Sigmoid colon (tissue), 6 donors: ENCODE measurements at regions not wholly inside any gene's neighbourhood (a gene's known extent, or its start where the extent isn't known, plus 50 kb on each side); places are given as distances from the start of the nearest gene placed in this dataset.
"Not testable (repeated sequence)": the region's sequence is repeated elsewhere in the genome, so short reads cannot be mapped to it uniquely, and the experiment has no call there.

Experiments used
- DNase-seq: peaks from one replicate; pipeline ENCODE4 v3.0.0-alpha.2; 2019
- H3K27ac ChIP-seq, 4 donors: fragments of 200-600 bp; sonication (generic); one replicate each; pipeline ENCODE4 v1.5.1; 2016 to 2019; ENCODE audit warnings: mild to moderate bottlenecking in 1 of 4
- H3K27me3 ChIP-seq, 3 donors: fragments of 200-600 bp; sonication (generic); one replicate each; pipeline ENCODE4 v1.5.1; 2019; ENCODE audit warnings: mild to moderate bottlenecking in 1 of 3
- H3K36me3 ChIP-seq, 4 donors: fragments of 200-600 bp; sonication (generic); one replicate each; pipeline ENCODE4 v1.5.1; 2016 to 2019
- H3K4me1 ChIP-seq, 4 donors: fragments of 200-600 bp; sonication (generic); one replicate each; pipeline ENCODE4 v1.5.1; 2017 to 2019
- H3K4me3 ChIP-seq, 4 donors: fragments of 200-600 bp; sonication (generic); one replicate each; pipeline ENCODE4 v1.5.1; 2017 to 2019; ENCODE audit warnings: mild to moderate bottlenecking in 2 of 4, moderate library complexity in 1 of 4
- H3K9me3 ChIP-seq, 4 donors: fragments of 200-600 bp in 3 of 4; sonication (generic) in 3 of 4; one replicate each; pipeline versions ENCODE4 v1.5.1 to v1.6.1; 2013 to 2019
- EP300 ChIP-seq, 4 donors: sonication (generic); formaldehyde crosslinking; IDR thresholded peaks; one replicate each; pipeline ENCODE4 v1.6.1; 2017; ENCODE audit warnings: antibody characterized with exemption in 4 of 4
- POLR2A ChIP-seq, 2 donors: fragments of 450-650 bp; IDR thresholded peaks; one replicate each; pipeline ENCODE4 v1.6.1; 2016; ENCODE audit warnings: antibody characterized with exemption in 2 of 2, mild to moderate bottlenecking in 2 of 2, moderate library complexity in 2 of 2
- POLR2AphosphoS5 ChIP-seq, 4 donors: sonication (generic); formaldehyde crosslinking; IDR thresholded peaks; one replicate each; pipeline ENCODE4 v1.6.1; 2017; ENCODE audit warnings: antibody characterized with exemption in 4 of 4
- WGBS, 2 donors: extraction: QIAGEN DNeasy Blood & Tissue Kit; methylation state at CpG; one replicate each; pipeline ENCODE4 v1.1.7; 2013; 5-methylcytosine and 5-hydroxymethylcytosine counted together
- intact Hi-C: fragments of 100-400 bp; cut with DNase I; formaldehyde crosslinking; loops from one replicate; pipeline ENCODE4 v1.15.1; 2023
- TF ChIP-seq, protein P1 (sequence below), 4 experiments: fragments of 450-650 bp in 3 of 4; fragments of 200-600 bp in 1 of 4; IDR thresholded peaks; one replicate each; pipeline ENCODE4 v1.5.1; 2016 to 2019; ENCODE audit warnings: antibody characterized with exemption in 4 of 4, mild to moderate bottlenecking in 3 of 4, moderate library complexity in 2 of 4
- donor health status: healthy with polysubstance abuse.
- donor health status: healthy.

DNA sequence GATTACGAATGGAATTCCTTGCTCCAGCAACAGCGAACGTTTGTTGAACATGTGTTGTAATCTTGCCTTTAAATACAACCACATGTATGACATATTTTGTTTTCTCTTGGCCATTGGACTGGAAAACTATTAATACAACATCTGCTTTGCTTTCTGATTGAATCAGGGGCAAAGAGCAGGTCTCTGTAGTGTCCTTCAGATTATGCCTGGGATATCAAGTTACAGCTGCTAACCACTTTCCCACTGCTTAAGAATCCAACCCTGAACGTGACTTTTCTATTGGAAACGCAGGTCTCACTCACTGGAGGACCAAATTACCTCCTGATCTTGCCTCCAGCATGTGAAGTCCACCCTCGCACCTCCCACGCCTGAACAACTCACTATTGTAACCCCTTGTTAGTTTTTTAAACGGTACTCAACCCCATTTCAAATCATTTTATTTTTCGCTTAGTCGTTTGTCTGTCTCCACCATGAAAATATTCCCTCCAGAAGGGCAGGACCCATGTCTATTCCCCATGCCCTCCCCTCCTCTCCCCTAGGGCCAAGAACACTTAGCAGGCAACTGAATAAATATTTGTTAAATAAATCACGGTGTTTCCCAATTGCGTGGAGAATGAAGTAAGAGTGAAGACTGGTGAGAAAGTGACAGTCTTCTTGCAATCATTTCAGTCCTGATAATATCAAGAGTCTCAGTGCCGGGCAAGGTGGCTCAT is 57.4 kb upstream of the MRTFB start:
- Histone ChIP-seq H3K4me1 (peaks cover 0 to 3% (median 0%) of the 10 kb centered on the region in 4 donors), H3K36me3 (no peaks in the 10 kb centered on the region), H3K27me3 (no peaks in the 10 kb centered on the region), H3K4me3 (no peak overlapping the region), H3K27ac (peak overlapping the region; percentile 6 to 73 (median 37)), H3K9me3 (no peaks in the 10 kb centered on the region)
- WGBS, 2 donors = 64 to 65% methylated on average over 13 of the region's 13 CpGs
- DNase-seq = no peak
- intact Hi-C loops = no loop called here
- TF ChIP-seq POLR2A (IDR thresholded peaks at IDR 0.05) = no peak
- TF ChIP-seq POLR2AphosphoS5 (IDR thresholded peaks at IDR 0.05) = peak; percentile 11 to 44 (median 12)

DNA sequence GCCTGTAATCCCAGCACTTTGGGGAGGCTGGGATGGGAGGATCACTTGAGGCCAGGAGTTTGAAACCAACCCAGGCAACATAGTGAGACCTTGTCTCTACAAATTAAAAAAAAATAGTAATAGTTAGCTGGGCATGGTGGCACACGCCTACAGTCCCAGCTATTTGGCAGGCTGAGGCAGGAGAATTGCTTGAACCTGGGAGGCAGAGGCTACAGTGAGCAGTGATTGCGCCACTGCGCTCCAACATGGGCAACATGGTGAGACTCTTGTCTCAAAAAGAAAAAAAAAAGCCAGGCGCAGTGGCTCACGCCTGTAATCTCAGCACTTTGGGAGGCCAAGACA is 56.9 kb upstream of the MRTFB start:
- Histone ChIP-seq H3K4me1 (peaks cover 0 to 3% (median 0%) of the 10 kb centered on the region in 4 donors), H3K27me3 (no peaks in the 10 kb centered on the region), H3K9me3 (no peaks in the 10 kb centered on the region), H3K4me3 (no peak overlapping the region), H3K27ac (peak overlapping the region; percentile 6 to 73 (median 44)), H3K36me3 (no peaks in the 10 kb centered on the region)
- TF ChIP-seq POLR2AphosphoS5 (IDR thresholded peaks at IDR 0.05) = no peak
- TF ChIP-seq, protein P1, sequence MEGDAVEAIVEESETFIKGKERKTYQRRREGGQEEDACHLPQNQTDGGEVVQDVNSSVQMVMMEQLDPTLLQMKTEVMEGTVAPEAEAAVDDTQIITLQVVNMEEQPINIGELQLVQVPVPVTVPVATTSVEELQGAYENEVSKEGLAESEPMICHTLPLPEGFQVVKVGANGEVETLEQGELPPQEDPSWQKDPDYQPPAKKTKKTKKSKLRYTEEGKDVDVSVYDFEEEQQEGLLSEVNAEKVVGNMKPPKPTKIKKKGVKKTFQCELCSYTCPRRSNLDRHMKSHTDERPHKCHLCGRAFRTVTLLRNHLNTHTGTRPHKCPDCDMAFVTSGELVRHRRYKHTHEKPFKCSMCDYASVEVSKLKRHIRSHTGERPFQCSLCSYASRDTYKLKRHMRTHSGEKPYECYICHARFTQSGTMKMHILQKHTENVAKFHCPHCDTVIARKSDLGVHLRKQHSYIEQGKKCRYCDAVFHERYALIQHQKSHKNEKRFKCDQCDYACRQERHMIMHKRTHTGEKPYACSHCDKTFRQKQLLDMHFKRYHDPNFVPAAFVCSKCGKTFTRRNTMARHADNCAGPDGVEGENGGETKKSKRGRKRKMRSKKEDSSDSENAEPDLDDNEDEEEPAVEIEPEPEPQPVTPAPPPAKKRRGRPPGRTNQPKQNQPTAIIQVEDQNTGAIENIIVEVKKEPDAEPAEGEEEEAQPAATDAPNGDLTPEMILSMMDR (IDR thresholded peaks at IDR 0.05) = no peak
- TF ChIP-seq EP300 (IDR thresholded peaks at IDR 0.05) = no peak
- TF ChIP-seq POLR2A (IDR thresholded peaks at IDR 0.05) = no peak
- WGBS, 2 donors = 85 to 90% methylated on average over 5 of the region's 5 CpGs
- intact Hi-C loops = no loop called here
- no peak for DNase-seq

DNA sequence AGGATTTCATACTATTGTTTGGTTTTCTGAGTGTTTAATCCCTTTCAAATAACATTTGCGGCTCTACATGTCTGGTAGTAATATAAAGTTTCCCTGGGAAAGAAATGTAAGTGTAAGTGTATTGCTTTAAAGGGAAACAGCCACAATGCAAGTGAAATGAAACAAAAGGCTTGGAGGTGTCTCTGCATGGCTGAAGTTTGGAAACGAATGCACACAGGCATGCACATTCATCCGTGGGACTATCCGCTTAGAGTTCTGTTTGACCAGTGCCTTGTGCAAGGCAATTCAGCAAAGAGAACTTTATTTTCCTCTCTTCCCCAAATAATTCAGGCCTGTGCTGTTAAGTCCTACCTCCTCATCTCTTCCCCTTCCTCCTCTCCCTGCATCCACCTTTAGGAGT is 56.1 kb upstream of the MRTFB start:
- peak overlapping the region; percentile 6 to 73 (median 50) for H3K27ac ChIP-seq
- peak overlapping the region in 2 of 4 donors; percentile 0 to 7 for H3K4me3 ChIP-seq

DNA sequence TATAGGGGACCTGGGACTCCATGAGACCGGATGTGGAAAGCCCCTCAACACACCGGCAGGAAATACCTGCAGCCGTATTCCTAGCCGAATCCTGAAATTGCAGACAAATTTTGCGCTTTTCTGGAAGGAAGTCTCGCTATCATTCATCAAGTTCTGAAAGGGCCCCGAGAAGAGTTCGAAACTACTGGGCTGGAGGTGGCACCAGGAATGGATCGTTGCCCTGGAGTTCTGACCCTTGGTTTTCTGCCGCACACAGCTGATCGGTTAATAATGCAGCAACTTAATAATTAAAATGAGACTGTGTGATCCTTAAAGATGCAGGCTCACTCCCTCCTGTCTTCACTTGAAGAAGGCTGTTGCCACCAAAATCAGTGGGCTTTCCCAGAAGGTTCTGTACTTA is 55.7 kb upstream of the MRTFB start:
- DNase-seq = no peak
- Histone ChIP-seq H3K27ac (peak overlapping the region; percentile 6 to 73 (median 50)), H3K4me1 (peaks cover 0 to 3% (median 0%) of the 10 kb centered on the region in 4 donors), H3K4me3 (peak overlapping the region in 2 of 4 donors; percentile 0 to 7), H3K36me3 (no peaks in the 10 kb centered on the region), H3K9me3 (no peaks in the 10 kb centered on the region), H3K27me3 (no peaks in the 10 kb centered on the region)
- 63 to 80% methylated on average over 11 of the region's 11 CpGs for WGBS, 2 donors
- intact Hi-C loops = no loop called here
- TF ChIP-seq POLR2AphosphoS5 (IDR thresholded peaks at IDR 0.05) (no peak), POLR2A (IDR thresholded peaks at IDR 0.05) (no peak), EP300 (IDR thresholded peaks at IDR 0.05) (no peak)
- TF ChIP-seq, protein P1 (IDR thresholded peaks at IDR 0.05) = no peak

More for the DNA sequence above, 56.1 kb upstream of the MRTFB start:
- Histone ChIP-seq H3K4me1 (peaks cover 0 to 3% (median 0%) of the 10 kb centered on the region in 4 donors), H3K36me3 (no peaks in the 10 kb centered on the region), H3K9me3 (no peaks in the 10 kb centered on the region), H3K27me3 (no peaks in the 10 kb centered on the region)
- no peak for DNase-seq
- TF ChIP-seq POLR2AphosphoS5 (IDR thresholded peaks at IDR 0.05) (no peak), POLR2A (IDR thresholded peaks at IDR 0.05) (no peak), EP300 (IDR thresholded peaks at IDR 0.05) (no peak)
- TF ChIP-seq, protein P1 (IDR thresholded peaks at IDR 0.05) = no peak
- intact Hi-C loops = no loop called here
- 65 to 66% methylated on average over 4 of the region's 4 CpGs for WGBS, 2 donors

DNA sequence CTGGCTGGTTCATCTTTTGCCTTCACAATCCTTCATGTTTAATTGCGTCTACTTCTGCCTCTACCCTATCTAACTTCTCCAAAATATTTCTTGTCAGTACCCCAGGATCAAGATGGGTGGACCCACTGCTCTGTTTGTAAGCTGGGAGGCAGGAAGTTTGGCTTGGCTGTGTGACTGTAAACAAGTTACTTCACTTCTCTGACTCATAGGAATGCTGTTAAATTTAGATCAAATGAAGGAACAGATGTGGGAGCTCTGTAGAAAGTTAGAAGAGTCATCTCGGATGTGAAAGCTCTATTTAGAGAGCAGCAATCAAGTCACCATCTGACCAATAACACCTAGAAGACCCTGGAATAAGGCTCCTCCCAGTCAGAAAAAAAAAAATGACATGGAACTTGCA is 55.2 kb upstream of the MRTFB start:
- peaks cover 0 to 3% (median 0%) of the 10 kb centered on the region in 4 donors for H3K4me1 ChIP-seq

DNA sequence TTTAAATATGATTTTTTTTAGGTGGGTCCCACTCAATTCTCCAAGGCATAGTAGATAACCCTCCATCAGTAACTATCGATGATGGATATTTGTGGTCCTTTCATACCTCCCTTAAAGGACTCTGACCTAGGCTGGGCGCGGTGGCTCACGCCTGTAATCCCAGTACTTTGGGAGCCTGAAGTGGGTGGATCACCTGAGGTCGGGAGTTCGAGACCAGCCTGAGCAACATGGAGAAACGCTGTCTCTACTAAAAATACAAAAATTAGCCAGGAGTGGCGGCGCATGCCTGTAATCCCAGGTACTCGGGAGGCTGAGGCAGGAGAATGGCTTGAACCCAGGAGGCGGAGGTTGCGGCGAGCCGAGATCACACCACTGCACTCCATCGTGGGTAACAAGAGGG is 54.8 kb upstream of the MRTFB start:
- 86 to 93% methylated on average over 15 of the region's 15 CpGs for WGBS, 2 donors
- H3K27me3 ChIP-seq, H3K36me3 ChIP-seq, DNase-seq, H3K9me3 ChIP-seq, intact Hi-C loops, H3K4me1 ChIP-seq, H3K4me3 ChIP-seq: not testable (repeated sequence)
- H3K27ac ChIP-seq = peak overlapping the region in 1 of 4 donors; percentile 73

More for the DNA sequence above, 55.2 kb upstream of the MRTFB start:
- peak; percentile 73 for DNase-seq
- 62 to 65% methylated on average over 2 of the region's 2 CpGs for WGBS, 2 donors
- H3K27me3 ChIP-seq = no peaks in the 10 kb centered on the region
- H3K4me3 ChIP-seq = no peak overlapping the region
- peak overlapping the region; percentile 6 to 73 (median 50) for H3K27ac ChIP-seq
- intact Hi-C loops = no loop called here
- no peaks in the 10 kb centered on the region for H3K36me3 ChIP-seq
- TF ChIP-seq POLR2AphosphoS5 (IDR thresholded peaks at IDR 0.05) (peak in 1 of 4 donors; percentile 36), POLR2A (IDR thresholded peaks at IDR 0.05) (no peak), EP300 (IDR thresholded peaks at IDR 0.05) (no peak)
- TF ChIP-seq, protein P1 (IDR thresholded peaks at IDR 0.05) = no peak
- no peaks in the 10 kb centered on the region for H3K9me3 ChIP-seq
